ENCODE measurements at regions not wholly inside any gene's neighbourhood (a gene's known extent, or its start where the extent isn't known, plus 50 kb on each side); places are given as distances from the start of the nearest gene placed in this dataset.
"Not testable (repeated sequence)": the region's sequence is repeated elsewhere in the genome, so short reads cannot be mapped to it uniquely, and the experiment has no call there.

- no peak for DNase-seq
Observed at GRCh38 chr1:213539464-213539863, 448.3 kb upstream of the PROX1 start.

- DNase-seq, result no peak
Observed at GRCh38 chr1:213541641-213542040, 446.1 kb upstream of the PROX1 start.

DNA sequence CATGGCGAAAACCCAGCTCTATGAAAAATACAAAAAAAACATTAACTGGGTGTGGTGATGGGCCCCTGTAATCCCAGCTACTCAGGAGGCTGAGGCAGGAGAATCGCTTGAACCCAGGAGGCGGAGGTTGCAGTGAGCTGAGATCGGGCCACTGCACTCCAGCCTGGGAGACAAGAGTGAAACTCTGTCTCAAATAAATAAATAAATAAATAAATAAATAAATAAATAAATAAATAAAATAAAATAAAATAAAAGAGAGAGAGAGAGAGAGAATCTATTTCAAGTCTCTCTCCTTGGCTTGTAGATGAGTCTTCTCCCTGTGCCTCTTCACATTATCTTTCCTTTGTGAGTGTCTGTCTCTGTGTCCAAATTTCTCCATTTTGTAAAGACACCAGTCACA lies 442.6 kb upstream of the PROX1 start:
- not testable (repeated sequence) for DNase-seq

DNA sequence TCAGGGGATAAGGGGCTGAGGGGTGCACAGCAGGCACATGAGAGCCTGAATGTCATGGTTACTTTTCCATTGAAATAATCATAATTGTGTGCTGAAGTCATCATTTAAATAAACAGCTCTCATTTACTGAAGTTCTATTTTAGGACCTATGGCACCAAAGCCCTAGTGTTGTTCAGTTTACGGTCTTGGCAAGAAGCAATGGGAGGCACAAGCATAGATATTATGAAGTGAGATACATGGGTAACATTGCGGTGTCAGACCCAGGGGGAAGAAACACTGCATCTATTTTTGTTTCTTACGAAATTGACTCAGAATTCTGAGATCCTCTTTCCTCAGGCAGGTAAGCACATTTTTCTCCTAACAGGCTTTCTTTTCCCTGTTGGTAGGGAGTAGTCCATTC lies 437.8 kb upstream of the PROX1 start:
- no peak for DNase-seq

- no peak for DNase-seq
Observed at GRCh38 chr1:213550804-213551203, 437.0 kb upstream of the PROX1 start.

- no peak for DNase-seq
Observed at GRCh38 chr1:213552045-213552444, 435.7 kb upstream of the PROX1 start.

GRCh38 chr1:213560226-213560625 lies 427.5 kb upstream of the PROX1 start:
- DNase-seq, result no peak

- no peak for DNase-seq
Observed at GRCh38 chr1:213561870-213562269, 425.9 kb upstream of the PROX1 start.

DNA sequence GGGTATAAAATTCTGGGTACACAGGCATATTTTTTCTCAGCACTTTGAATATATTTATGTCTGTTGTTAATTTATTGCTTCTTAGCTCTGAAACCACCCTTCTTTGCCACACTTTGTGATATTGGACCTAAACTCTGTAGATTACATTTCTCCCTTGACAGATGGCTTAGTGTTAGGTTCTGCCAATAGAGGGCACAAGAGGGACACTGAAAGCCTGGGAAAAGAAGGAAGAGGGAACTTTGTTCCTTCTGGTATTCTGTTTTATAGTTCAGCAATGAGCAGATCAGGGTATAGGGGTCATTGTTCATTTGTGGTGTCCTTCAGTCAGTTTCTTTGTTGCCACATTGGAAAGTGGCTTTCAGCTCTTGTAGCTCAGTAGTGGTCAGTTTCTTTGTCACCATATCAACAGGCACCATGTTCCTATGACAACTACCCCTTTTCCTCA lies 423.5 kb upstream of the PROX1 start:
- DNase-seq, result no peak

GRCh38 chr1:213568929-213569815 lies 418.6 kb upstream of the PROX1 start:
- no peak for DNase-seq

GRCh38 chr1:213569816-213570150 lies 418.0 kb upstream of the PROX1 start:
- no peak for DNase-seq

- DNase-seq, result no peak
Observed at GRCh38 chr1:213570487-213570886, 417.3 kb upstream of the PROX1 start.

- DNase-seq, result no peak
Observed at GRCh38 chr1:213571419-213571818, 416.4 kb upstream of the PROX1 start.

GRCh38 chr1:213571843-213572242 lies 415.9 kb upstream of the PROX1 start:
- DNase-seq, result no peak

- no peak for DNase-seq
Observed at GRCh38 chr1:213572912-213573647, 414.7 kb upstream of the PROX1 start.

DNA sequence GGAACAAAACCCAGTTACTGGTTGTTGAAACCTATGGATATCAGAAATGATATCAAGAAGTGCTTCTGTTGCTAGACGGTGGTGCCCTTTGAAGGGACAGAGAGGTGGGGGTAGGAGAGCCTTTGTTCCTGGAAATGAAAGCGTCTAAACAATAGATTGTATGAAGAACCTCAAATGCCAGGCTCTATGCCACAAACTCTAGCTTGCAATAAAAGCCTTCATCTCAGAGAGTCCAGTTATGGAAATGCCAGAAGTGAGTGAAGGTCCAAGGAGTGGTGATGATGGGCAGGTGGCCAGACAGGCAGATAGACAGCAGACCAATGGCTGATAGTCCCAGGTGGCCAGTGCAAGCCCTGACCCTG lies 414.1 kb upstream of the PROX1 start:
- DNase-seq, result no peak

- DNase-seq, result no peak
Observed at GRCh38 chr1:213582976-213583567, 404.7 kb upstream of the PROX1 start.

DNA sequence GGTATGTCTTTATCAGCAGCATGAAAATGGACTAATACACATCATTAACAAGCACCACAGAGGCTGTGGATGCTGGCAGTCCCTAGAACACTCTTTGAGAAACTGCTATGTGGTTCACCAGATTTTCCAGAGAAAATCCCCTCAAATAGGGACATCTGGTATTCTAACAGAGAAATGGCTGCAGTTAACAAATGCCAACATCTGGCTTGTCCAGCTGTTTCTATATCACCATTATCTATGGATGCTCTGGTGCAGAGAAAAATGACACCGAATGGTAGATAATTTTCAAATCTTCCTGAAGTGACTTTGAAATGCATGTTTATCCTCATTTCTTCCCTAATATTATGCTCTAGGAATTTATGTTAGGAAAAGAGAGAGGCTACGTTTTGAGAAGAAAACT lies 403.5 kb upstream of the PROX1 start:
- DNase-seq, result no peak

DNA sequence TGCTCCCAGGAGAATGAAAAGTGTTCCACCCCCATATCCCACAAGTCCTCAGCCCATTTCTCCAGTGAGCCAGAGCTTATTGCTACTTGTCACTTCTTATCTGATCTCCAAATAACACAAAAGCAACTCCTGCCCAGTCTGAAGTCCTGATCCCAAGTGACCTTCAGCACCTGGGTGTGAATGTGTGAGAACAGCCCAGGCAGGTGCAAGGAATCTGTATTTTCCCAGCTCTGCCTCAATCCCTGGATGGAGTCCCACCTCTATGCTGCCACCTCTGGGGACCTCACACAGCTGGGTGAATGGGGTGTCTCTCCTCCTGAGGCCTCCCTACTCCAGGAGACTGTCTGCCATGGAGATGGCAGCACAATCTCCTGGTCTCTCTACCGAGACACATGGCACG lies 402.4 kb upstream of the PROX1 start:
- no peak for DNase-seq

GRCh38 chr1:213585959-213586586 lies 401.7 kb upstream of the PROX1 start:
- no peak for DNase-seq

DNA sequence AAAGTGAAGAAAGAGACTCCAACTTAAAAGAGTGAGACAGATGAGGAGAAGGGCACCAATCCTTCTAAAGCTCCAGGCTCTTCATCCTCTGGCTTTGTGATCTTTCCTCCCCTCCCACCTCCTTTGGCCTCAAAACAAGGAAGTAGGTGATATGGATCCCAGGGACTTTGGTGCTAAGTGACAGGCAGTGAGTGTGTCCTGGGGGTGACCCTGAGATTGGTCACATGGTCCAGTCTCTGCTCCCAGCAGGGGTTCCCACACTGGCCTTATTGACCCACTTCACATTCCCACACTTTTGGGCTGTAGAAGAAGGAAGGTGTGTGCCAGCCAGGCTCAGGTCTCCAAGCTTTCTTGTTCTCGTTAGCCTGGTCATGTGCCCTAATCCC lies 401.2 kb upstream of the PROX1 start:
- DNase-seq, result no peak

- DNase-seq, result no peak
Observed at GRCh38 chr1:213596729-213597128, 391.0 kb upstream of the PROX1 start.

DNA sequence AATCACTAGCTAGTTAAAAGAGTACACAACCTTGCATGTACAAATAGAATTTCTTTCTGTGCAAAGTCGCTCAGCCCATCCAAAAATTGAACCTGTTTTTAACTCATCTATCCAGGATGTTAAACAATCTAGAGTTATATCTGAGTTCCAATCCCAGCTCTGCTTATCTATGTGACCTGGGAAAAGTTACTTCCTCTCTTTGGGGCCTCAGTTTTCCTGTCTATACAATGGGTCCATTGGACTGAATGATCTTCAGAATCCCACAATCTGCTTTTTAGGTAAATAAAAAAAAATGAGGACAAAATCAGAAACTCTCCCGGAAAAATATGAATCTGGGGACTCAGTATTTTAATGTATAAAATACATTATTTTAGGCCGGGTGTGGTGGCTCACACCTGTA lies 389.5 kb upstream of the PROX1 start:
- no peak for DNase-seq

DNA sequence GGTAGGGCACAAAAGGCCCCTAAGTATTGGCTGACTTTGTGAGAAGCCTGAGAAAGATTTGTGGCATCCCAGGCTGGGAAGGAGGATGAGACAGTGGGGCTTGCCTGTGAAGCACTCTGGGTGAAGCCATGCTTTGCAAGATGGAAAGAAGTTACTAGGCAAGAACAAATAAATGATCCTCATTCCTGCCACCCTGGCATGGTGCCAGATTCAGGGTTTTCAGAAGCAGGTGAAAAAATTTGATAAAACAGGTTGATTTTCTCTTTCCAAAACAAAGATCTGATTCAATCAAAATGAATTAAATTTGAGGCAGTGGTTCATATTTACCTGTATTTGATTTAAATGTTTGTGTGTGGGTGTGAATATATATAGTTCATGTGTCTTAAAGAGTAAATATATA lies 386.9 kb upstream of the PROX1 start:
- no peak for DNase-seq
